DND-41 (cell line): ENCODE measurements at regions not wholly inside any gene's neighbourhood (a gene's known extent, or its start where the extent isn't known, plus 50 kb on each side); places are given as distances from the start of the nearest gene placed in this dataset.
"Not testable (repeated sequence)": the region's sequence is repeated elsewhere in the genome, so short reads cannot be mapped to it uniquely, and the experiment has no call there.

Experiments used
- ATAC-seq: fragments of 200-7000 bp; cut with Tn5 transposase; 3 replicates; pipeline ENCODE4 v1.9.1; 2021; ENCODE audit warnings: low read depth; ENCODE audit not compliant: insufficient read depth
- DNase-seq: peaks from one replicate; pipeline ENCODE4 v3.0.0-alpha.2; 2020
- H2AFZ ChIP-seq: 2 replicates; pipeline ENCODE4 v1.6.0; 2012; ENCODE audit warnings: low read depth, low read length
- H3K27ac ChIP-seq: 2 replicates; pipeline ENCODE4 v1.5.1; 2012; ENCODE audit warnings: low read length, inconsistent platforms
- H3K27me3 ChIP-seq: fragments of 200-600 bp; sonication (generic); 2 replicates; pipeline ENCODE4 v1.6.0; 2012; ENCODE audit warnings: low read length, mild to moderate bottlenecking, inconsistent platforms; ENCODE audit not compliant: insufficient read depth, poor library complexity
- H3K36me3 ChIP-seq: 2 replicates; pipeline ENCODE4 v1.5.1; 2012; ENCODE audit warnings: low read length, inconsistent platforms; ENCODE audit not compliant: insufficient read depth
- H3K4me1 ChIP-seq: 2 replicates; pipeline ENCODE4 v1.5.1; 2012; ENCODE audit warnings: mild to moderate bottlenecking, low read length; ENCODE audit not compliant: insufficient read depth
- H3K4me2 ChIP-seq: 2 replicates; pipeline ENCODE4 v1.6.0; 2012; ENCODE audit warnings: mild to moderate bottlenecking, moderate library complexity, low read length, inconsistent platforms; ENCODE audit not compliant: insufficient read depth
- H3K4me3 ChIP-seq, 2 experiments: fragments of 200-600 bp in 1 of 2; shearing (Covaris generic) in 1 of 2; 2 replicates each; pipeline ENCODE4 v1.5.1; 2012 to 2016; ENCODE audit warnings: inconsistent platforms in 2 of 2, low read length in 2 of 2, mild to moderate bottlenecking in 2 of 2, low read depth in 1 of 2, moderate library complexity in 1 of 2
- H3K79me2 ChIP-seq: 2 replicates; pipeline ENCODE4 v1.6.0; 2012; ENCODE audit warnings: low read length, inconsistent platforms; ENCODE audit not compliant: insufficient read depth
- H3K9ac ChIP-seq: 2 replicates; pipeline ENCODE4 v1.6.0; 2012; ENCODE audit warnings: low read depth, mild to moderate bottlenecking, inconsistent platforms, low read length, moderate library complexity
- H3K9me3 ChIP-seq: 2 replicates; pipeline ENCODE4 v1.5.1; 2012; ENCODE audit warnings: low read length, moderate library complexity, mild to moderate bottlenecking, inconsistent platforms; ENCODE audit not compliant: insufficient read depth, severe bottlenecking
- H4K20me1 ChIP-seq: 2 replicates; pipeline ENCODE4 v1.6.0; 2012; ENCODE audit warnings: low read length; ENCODE audit not compliant: insufficient read depth
- CTCF ChIP-seq: IDR thresholded peaks from 2 replicates; pipeline ENCODE4 v1.5.1; 2012; ENCODE audit warnings: borderline replicate concordance, low read length, moderate library complexity, mild to moderate bottlenecking; ENCODE audit not compliant: poor library complexity, severe bottlenecking; ENCODE audit errors: extremely low read depth
- EZH2 ChIP-seq: IDR thresholded peaks from 3 replicates; pipeline ENCODE4 v1.6.1; 2012; ENCODE audit warnings: borderline replicate concordance, low read depth, mild to moderate bottlenecking, moderate library complexity, low read length, inconsistent platforms; ENCODE audit not compliant: severe bottlenecking

- TF ChIP-seq EZH2 (no peak), CTCF (no peak)
- Histone ChIP-seq H3K79me2 (no peaks in the 10 kb centered on the region), H3K36me3 (no peaks in the 10 kb centered on the region), H3K9me3 (no peaks in the 10 kb centered on the region), H3K9ac (no peak overlapping the region), H3K4me1 (no peaks in the 10 kb centered on the region), H2AFZ (no peak overlapping the region), H3K27ac (no peak overlapping the region), H4K20me1 (no peaks in the 10 kb centered on the region), H3K27me3 (no peaks in the 10 kb centered on the region), H3K4me3 (no peak overlapping the region), H3K4me2 (no peak overlapping the region)
- ATAC-seq (no peak), DNase-seq (no peak)
Observed at GRCh38 chr13:63449550-63449949, 2033.9 kb upstream of the PCDH20 start.

- DNase-seq, result no peak
- ATAC-seq, result no peak
Observed at GRCh38 chr13:63448692-63449091, 2033.0 kb upstream of the PCDH20 start.

GRCh38 chr13:63446329-63446728 lies 2030.7 kb upstream of the PCDH20 start:
- H3K79me2 ChIP-seq, result no peaks in the 10 kb centered on the region
- H2AFZ ChIP-seq, result no peak overlapping the region
- no peaks in the 10 kb centered on the region for H3K4me1 ChIP-seq
- no peak for TF ChIP-seq EZH2
- no peak for TF ChIP-seq CTCF
- H4K20me1 ChIP-seq, result no peaks in the 10 kb centered on the region
- no peak overlapping the region for H3K4me3 ChIP-seq
- H3K4me2 ChIP-seq, result no peak overlapping the region
- H3K9ac ChIP-seq, result no peak overlapping the region
- ATAC-seq (no peak), DNase-seq (no peak)
- H3K9me3 ChIP-seq, result no peaks in the 10 kb centered on the region
- H3K36me3 ChIP-seq, result no peaks in the 10 kb centered on the region
- H3K27me3 ChIP-seq, result no peaks in the 10 kb centered on the region
- H3K27ac ChIP-seq, result no peak overlapping the region

More at GRCh38 chr13:63448692-63449091, 2033.0 kb upstream of the PCDH20 start:
- Histone ChIP-seq H4K20me1 (no peaks in the 10 kb centered on the region), H3K27ac (no peak overlapping the region), H3K4me3 (no peak overlapping the region), H3K36me3 (no peaks in the 10 kb centered on the region), H3K4me1 (no peaks in the 10 kb centered on the region), H3K9ac (no peak overlapping the region), H3K9me3 (no peaks in the 10 kb centered on the region), H3K4me2 (no peak overlapping the region), H3K79me2 (no peaks in the 10 kb centered on the region), H3K27me3 (no peaks in the 10 kb centered on the region), H2AFZ (no peak overlapping the region)
- TF ChIP-seq CTCF, result no peak
- no peak for TF ChIP-seq EZH2

- DNase-seq, H2AFZ ChIP-seq, H3K79me2 ChIP-seq, ATAC-seq, H4K20me1 ChIP-seq, H3K36me3 ChIP-seq, H3K4me1 ChIP-seq, H3K27me3 ChIP-seq, H3K9me3 ChIP-seq, H3K27ac ChIP-seq, H3K9ac ChIP-seq, H3K4me2 ChIP-seq, H3K4me3 ChIP-seq: not testable (repeated sequence)
Observed at GRCh38 chr13:63444225-63444624, 2028.6 kb upstream of the PCDH20 start.
